ENCODE measurements at regions not wholly inside any gene's neighbourhood (a gene's known extent, or its start where the extent isn't known, plus 50 kb on each side); places are given as distances from the start of the nearest gene placed in this dataset.
"Not testable (repeated sequence)": the region's sequence is repeated elsewhere in the genome, so short reads cannot be mapped to it uniquely, and the experiment has no call there.

GRCh38 chr2:91511166-91511565, 2819.7 kb downstream of the RPIA start:
- not testable (repeated sequence) for H3K4me3 ChIP-seq; DNase-seq (ENCODE audit: low spot score); H3K27ac ChIP-seq

GRCh38 chr2:91515966-91516365, 2824.5 kb downstream of the RPIA start:
- H3K27ac ChIP-seq; DNase-seq (ENCODE audit: low spot score); H3K4me3 ChIP-seq: not testable (repeated sequence)

- DNase-seq (ENCODE audit: low spot score); H3K4me3 ChIP-seq; H3K27ac ChIP-seq: not testable (repeated sequence)
These were observed 2825.2 kb downstream of the RPIA start for GRCh38 chr2:91516669-91517068.

- not testable (repeated sequence) for DNase-seq (ENCODE audit: low spot score); H3K27ac ChIP-seq; H3K4me3 ChIP-seq
These were observed 2826.4 kb downstream of the RPIA start for GRCh38 chr2:91517846-91518245.

GRCh38 chr2:91518361-91518981, 2827.0 kb downstream of the RPIA start:
- not testable (repeated sequence) for H3K27ac ChIP-seq; H3K4me3 ChIP-seq; DNase-seq (ENCODE audit: low spot score)

GRCh38 chr2:91519359-91519758, 2827.9 kb downstream of the RPIA start:
- H3K27ac ChIP-seq; H3K4me3 ChIP-seq; DNase-seq (ENCODE audit: low spot score): not testable (repeated sequence)

- not testable (repeated sequence) for DNase-seq (ENCODE audit: low spot score); H3K4me3 ChIP-seq
These were observed 2828.4 kb downstream of the RPIA start for GRCh38 chr2:91519914-91520313.

GRCh38 chr2:91520523-91520922, 2829.1 kb downstream of the RPIA start:
- H3K4me3 ChIP-seq; H3K27ac ChIP-seq; DNase-seq (ENCODE audit: low spot score): not testable (repeated sequence)

More at GRCh38 chr2:91519914-91520313, 2828.4 kb downstream of the RPIA start:
- H3K27ac ChIP-seq, result not testable (repeated sequence)

GRCh38 chr2:91520972-91521535, 2829.6 kb downstream of the RPIA start:
- H3K27ac ChIP-seq, H3K4me3 ChIP-seq: not testable (repeated sequence)
- peak; percentile 8 for DNase-seq (ENCODE audit: low spot score)

GRCh38 chr2:91521944-91522343, 2830.5 kb downstream of the RPIA start:
- H3K27ac ChIP-seq; H3K4me3 ChIP-seq; DNase-seq (ENCODE audit: low spot score): not testable (repeated sequence)

GRCh38 chr2:91522877-91523276, 2831.4 kb downstream of the RPIA start:
- not testable (repeated sequence) for H3K27ac ChIP-seq; DNase-seq (ENCODE audit: low spot score); H3K4me3 ChIP-seq

- H3K27ac ChIP-seq; H3K4me3 ChIP-seq; DNase-seq (ENCODE audit: low spot score): not testable (repeated sequence)
These were observed 2832.3 kb downstream of the RPIA start for GRCh38 chr2:91523751-91524150.

GRCh38 chr2:91525587-91525986, 2834.1 kb downstream of the RPIA start:
- not testable (repeated sequence) for H3K27ac ChIP-seq, H3K4me3 ChIP-seq
- peak; percentile 16 for DNase-seq (ENCODE audit: low spot score)

GRCh38 chr2:91526083-91526482, 2834.6 kb downstream of the RPIA start:
- H3K4me3 ChIP-seq; DNase-seq (ENCODE audit: low spot score); H3K27ac ChIP-seq: not testable (repeated sequence)

GRCh38 chr2:91527056-91527455, 2835.6 kb downstream of the RPIA start:
- not testable (repeated sequence) for H3K4me3 ChIP-seq; H3K27ac ChIP-seq; DNase-seq (ENCODE audit: low spot score)

- peak; percentile 70 for DNase-seq (ENCODE audit: low spot score)
- H3K27ac ChIP-seq, H3K4me3 ChIP-seq: not testable (repeated sequence)
These were observed 2836.1 kb downstream of the RPIA start for GRCh38 chr2:91527491-91528031.

GRCh38 chr2:91528361-91528760, 2836.9 kb downstream of the RPIA start:
- not testable (repeated sequence) for H3K4me3 ChIP-seq
- peak; percentile 64 for DNase-seq (ENCODE audit: low spot score)

GRCh38 chr2:91536109-91536508, 2844.6 kb downstream of the RPIA start:
- DNase-seq (ENCODE audit: low spot score), result not testable (repeated sequence)

More at GRCh38 chr2:91528361-91528760, 2836.9 kb downstream of the RPIA start:
- H3K27ac ChIP-seq, result not testable (repeated sequence)

GRCh38 chr2:91536549-91537263, 2845.2 kb downstream of the RPIA start:
- DNase-seq (ENCODE audit: low spot score); H3K4me3 ChIP-seq; H3K27ac ChIP-seq: not testable (repeated sequence)

More at GRCh38 chr2:91536109-91536508, 2844.6 kb downstream of the RPIA start:
- H3K27ac ChIP-seq, H3K4me3 ChIP-seq: not testable (repeated sequence)

- H3K27ac ChIP-seq, H3K4me3 ChIP-seq: not testable (repeated sequence)
- peak; percentile 46 for DNase-seq (ENCODE audit: low spot score)
These were observed 2857.8 kb downstream of the RPIA start for GRCh38 chr2:91549316-91549715.

Measured in coronary artery (tissue), 2 donors.